ENCODE measurements at regions not wholly inside any gene's neighbourhood (a gene's known extent, or its start where the extent isn't known, plus 50 kb on each side); places are given as distances from the start of the nearest gene placed in this dataset.
"Not testable (repeated sequence)": the region's sequence is repeated elsewhere in the genome, so short reads cannot be mapped to it uniquely, and the experiment has no call there.

DNA sequence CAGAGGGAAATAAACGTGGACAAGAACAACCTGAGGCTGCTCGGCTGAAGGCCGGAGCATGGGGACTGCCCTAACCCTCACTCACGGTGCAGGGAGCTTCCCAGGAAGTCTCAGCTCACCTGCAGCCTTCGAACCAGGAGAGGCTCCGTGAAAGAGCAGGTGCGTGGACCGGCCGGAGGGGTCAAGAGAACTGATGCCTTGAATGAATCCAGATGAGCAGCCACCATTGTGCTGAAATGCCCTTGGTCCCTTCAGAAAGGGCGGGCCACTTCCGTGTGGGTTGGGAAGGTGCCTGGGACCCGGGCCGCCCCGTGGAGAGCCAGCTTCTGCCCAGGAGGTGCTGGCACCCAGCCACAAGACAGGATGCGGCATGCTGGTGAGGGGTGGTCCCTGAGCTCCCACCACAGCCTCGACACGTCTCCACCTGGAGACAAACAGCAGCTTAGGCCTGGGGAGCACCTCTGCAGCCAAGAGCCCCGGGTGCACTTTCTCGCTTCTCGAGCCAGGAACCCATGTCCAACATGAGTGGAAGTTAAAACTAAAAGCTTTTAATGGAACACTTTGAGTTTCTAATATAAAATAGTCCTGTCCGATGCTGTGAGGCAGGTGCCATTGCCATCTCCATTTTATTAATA, 83.5 kb downstream of the TTLL2 start:
- DNase-seq (ENCODE audit: low read depth) = no peak

DNA sequence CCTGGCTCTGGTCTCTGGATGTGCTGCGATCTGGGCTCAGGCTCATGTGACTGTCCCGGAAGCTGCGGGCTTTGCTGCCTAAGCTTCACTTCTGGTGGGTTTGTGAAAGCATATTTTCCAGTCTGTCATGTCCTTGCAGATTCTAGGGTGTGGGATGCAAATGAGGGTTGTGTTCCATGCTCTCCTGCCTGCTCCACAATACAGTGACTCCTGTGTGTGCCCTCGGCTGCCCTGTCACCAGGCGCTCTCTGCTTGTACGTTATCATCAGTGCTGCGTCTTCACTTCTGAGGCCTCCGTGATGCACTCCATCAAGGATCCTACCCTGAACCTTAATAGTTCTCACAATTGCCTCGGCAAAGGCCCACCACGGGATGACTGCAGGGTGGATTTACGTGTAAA, 84.2 kb downstream of the TTLL2 start:
- DNase-seq (ENCODE audit: low read depth) = no peak

DNA sequence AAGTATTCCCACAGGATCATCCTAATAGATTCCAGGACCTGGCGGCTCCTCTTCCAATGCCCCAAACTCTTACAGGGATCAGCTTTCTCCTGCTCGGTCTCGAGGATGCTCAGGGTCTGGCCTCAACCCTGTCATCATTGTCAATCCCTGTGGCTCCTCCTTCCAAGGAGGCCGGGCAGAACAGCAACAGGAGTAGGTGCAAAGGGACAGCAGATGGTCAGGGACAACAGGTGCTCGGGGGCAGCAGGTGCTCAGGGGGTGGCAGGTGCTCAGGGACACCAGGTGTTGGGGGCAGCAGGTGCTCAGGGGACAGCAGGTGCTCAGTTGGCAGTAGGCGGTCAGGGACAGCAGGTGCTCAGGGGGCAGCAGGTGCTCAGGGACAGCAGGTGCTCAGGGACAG, 84.8 kb downstream of the TTLL2 start:
- DNase-seq (ENCODE audit: low read depth) = no peak

DNA sequence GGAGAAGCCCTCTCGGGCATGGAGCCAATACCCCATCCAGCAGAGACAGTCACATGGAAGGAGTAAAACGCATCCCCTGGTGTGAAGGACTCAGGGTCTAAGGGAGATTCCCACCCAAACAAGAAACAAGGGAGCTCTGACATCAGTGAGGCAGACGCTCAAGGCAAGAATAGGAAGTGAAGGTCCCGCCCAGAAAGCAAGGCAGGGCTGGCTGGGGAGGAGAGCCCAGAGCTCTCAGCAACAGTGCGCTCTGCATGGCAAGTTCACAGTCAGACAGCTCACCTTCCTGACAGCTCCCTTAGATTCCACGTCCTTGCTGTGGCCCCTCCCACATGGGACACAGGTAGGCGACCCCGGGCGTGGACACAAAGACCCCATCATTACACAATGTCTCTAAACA, 85.6 kb downstream of the TTLL2 start:
- DNase-seq (ENCODE audit: low read depth) = no peak

DNA sequence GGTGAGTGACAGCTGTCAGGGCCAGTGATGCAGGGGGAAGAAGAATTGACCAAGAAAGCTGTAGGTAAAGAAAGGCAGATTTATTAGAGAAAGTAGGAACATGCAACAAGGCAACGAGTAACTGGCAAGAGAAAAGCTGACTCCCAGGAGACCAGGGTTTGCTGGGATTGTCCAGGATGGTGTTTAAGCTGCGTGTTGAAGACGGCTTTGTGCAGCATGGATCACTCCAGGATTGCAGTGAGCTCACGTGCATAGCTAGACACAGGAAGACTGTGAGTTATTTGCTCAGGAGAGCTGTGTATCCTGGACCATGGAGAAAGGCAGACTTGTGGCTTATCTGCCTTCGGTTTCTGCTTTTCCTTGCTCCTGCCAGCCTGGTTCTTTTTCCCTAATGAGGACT, 87.6 kb downstream of the TTLL2 start:
- DNase-seq (ENCODE audit: low read depth) = no peak

DNA sequence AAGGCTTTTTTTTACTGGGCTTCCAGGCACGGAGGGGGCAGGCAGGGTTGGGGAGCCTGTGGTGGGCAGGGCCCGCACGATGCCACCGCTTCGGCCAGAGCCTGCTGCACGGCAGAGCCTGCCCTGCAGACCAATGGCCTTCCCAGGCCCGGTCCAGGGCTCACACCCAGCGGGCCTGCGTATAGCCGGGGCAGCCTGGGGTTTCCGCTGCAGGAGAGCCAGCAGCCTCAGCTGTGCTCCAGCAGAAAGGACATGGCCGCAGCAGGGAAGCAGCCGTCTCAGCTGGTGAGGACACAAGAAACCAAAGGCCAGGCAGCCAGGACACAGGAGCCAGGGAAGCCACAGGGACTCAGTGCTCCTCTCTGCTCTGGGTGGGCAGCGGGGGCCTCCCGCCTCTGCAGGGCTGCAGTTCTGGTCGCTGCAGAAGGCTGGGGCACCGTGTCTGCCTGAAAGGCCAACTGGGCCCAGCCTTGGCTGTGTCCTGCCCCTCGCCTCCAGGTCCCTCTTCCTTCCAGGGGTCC, 90.6 kb downstream of the TTLL2 start:
- no peak for DNase-seq (ENCODE audit: low read depth)

DNA sequence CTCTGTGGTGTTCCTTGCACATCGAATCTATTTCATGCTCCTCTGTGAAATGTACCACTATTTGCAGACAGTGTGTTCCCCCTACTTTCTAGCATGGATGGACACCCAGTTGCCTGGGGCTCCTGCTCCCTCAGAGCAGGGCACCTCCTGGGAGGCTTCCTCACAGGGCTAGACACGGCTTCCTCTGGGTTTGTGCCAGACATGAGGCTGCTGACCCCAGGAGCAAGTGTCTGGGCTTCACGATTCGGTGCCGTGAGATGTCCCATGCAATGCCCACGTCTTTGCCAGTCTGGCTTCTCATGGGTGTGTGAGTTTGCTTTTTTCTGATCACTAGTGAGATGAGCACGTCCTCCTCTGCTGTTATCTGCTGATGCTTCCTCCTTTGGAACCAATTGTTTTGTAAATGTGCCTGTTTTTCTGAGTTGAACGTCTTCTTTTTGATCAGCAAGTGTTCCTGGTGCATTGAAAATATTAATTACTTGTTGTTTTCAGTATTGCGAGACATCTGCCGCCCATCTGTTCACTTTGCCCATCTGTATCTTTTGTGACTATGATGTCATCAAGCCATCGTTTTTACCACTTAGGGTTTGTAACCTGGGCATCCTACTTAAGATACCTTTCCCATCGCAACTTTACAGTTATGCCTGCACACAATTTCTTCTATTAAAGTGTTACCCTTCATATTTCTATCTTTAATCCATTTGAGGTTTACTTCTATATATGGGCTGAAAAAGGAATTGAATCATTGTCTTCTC, 92.0 kb downstream of the TTLL2 start:
- no peak for DNase-seq (ENCODE audit: low read depth)

DNA sequence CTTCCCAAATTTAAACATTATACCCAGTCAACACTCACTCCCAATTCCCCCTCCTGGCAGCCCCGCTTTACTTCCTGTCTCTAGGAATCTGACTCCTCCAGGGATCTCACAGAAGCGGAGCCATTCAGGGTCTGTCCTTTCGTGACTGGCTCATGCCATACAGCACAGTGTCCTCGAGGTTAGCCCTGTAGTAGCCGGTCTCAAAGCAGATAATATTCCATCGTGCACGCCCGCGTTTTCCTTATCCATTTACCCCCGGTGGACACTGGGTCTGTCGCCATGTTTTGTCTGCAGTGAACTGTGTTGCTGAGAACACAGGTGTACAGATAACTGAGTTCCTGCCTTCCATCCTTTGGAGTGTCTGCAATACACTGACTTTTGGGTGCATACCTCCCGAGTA, 95.3 kb downstream of the TTLL2 start:
- DNase-seq (ENCODE audit: low read depth) = no peak

DNA sequence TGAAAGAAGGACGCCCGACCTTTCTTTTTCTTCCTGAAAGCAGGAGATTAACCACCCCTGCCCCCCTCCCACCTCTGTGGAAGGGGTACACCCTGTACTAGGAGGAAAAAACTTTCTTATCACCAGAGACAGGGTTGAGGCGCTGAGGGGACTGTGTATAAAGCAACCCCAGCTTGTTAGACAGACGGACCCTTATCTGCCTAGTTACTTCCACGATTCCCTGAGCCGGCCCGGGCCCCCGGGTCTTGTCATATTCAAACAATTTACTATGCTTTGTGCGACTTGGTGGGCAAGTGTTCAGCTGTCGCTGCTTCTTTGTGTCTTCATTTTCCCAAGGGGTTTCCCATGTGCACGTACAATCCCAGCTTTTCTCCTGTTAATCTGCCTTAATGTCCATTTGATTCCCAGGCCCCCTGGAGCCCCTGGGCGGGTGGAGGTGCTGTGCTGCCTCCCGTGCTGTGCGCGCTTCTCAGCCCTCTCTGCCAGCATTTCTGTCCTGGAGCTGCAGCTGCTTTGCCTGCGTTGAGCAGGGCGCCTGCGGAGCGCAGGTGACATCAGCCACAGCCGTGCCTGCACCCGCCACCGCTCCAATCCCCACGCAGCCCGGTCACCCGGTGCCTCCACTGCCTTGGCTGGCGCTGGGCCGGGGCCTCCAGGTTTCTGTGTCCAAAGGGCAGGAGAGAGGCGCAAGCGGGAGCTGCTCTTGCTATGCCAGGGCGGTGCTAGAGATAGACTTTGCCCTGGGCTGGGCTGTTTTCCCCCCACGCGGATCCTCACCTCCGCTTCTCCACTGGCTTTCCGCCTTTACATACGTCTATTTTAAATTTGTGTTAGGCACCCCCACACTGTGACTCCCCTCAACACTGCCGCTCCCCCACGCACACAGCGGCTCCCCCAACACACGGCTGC, 96.2 kb downstream of the TTLL2 start:
- DNase-seq (ENCODE audit: low read depth) = no peak

DNA sequence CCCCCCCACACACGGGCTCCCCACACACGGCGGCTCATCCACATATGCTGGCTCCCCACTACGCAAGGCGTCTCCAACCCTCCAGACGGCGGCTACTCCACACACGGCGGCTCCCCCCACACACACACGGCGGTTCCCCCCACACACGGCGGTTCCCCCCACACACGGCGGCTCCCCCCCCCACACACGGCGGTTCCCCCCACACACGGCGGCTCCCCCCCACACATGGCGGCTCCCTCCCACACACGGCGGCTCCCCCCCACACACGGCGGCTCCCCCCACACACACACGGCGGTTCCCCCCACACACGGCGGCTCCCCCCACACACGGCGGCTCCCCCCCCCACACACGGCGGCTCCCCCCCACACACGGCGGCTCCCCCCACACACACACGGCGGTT, 97.1 kb downstream of the TTLL2 start:
- not testable (repeated sequence) for DNase-seq (ENCODE audit: low read depth)

DNA sequence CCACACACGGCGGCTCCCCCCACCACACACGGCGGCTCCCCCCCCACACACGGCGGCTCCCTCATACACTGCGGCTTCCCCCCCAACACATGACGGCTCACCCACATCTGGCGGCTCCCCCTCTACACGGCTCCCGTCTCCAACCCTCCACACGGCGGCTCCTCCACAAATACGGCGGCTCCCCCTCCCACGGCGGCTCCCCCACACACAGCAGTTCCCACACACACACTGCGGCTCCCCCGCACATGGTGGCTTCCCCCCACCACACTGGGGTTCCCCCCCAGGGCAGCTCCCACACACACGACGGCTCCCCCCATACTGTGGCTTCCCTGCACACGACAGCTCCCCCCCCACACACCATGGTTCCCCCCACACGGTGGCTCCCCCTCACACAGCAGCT, 98.0 kb downstream of the TTLL2 start:
- no peak for DNase-seq (ENCODE audit: low read depth)

DNA sequence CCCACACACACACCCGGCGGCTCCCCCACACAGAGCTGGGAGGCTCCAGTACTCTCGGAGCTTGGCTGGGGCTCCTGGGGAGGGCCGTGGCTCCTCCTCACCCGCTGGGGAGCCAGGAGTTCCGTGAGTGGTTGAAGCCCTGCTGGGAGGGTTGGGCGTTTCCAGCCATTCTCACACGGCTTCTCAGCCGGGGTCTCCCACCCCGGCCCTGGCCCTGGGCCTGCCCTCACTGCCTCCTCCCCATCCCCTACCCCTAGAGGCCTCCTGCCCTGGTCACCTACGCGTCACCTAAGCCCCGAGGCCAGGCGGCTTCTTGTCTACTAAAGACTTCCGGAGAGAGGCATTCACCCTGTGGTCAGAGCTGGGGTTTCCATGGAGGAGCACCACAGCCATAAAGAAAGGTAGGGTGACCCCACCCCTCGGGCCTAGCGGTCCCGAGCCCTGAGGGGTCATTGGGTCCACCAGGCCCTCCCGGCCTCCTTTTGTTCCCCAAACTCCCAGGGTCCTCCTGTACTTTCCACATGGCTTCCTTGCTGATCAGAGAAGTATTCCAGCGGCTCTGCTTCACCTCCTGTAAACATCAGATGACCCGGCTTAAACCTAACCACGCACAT, 99.3 kb downstream of the TTLL2 start:
- DNase-seq (ENCODE audit: low read depth) = no peak

DNA sequence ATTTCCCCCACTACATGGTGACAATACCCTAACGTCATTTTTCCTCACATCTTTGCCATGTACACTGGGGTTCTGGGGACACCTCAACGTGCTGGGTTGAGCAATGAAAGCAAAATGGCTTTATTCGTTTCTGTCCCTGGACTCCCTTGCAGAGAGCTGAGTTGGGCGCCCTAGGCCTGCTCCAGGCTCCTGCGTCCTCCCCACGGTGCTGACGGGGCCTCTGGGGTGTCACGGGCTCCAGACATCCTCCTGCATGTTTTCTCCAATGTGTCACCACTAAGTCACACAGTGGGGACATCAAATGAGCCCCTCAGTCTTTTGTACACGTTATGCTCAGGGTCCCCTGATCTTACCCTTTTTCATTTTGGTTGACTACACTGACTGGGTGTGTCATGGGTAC, 99.8 kb downstream of the TTLL2 start:
- no peak for DNase-seq (ENCODE audit: low read depth)

DNA sequence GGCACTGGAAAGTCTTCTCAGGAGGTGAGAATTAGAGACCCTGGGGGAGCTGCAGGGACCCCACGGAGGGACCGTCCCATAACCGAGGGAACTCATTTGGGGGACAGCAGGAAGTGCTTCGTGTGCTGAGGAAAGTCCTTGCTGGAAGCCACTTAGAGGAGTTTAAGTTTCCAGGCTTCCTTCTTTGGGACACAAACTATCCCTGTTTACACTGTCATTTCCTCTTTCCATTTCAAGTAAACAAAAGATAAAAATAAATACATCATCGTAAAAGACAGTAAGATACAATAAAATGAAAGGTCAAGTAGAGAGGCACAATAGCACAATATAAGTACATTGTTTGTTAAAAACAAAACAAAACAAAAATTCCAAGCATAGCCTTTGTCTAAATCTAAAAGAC, 101.2 kb downstream of the TTLL2 start:
- no peak for DNase-seq (ENCODE audit: low read depth)

DNA sequence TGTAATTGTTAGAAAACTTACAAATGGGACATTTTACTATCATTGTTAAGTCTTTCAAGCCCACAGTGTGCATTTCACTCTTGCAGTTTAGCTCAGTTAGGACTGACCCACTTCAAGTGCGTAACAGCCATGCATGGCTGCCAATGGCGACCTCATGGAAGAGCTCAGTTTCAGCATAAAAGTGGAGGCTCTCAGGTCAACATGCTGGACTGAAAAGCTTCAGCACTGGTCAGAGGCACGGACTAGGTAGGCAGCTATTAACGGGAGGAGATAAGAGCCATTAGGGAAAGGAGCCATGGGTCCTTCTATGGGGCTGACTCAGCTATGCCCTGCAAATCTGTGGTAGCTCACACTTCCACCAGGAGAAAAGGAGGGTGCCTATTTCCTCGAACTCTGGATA, 101.8 kb downstream of the TTLL2 start:
- DNase-seq (ENCODE audit: low read depth) = peak; percentile 19

DNA sequence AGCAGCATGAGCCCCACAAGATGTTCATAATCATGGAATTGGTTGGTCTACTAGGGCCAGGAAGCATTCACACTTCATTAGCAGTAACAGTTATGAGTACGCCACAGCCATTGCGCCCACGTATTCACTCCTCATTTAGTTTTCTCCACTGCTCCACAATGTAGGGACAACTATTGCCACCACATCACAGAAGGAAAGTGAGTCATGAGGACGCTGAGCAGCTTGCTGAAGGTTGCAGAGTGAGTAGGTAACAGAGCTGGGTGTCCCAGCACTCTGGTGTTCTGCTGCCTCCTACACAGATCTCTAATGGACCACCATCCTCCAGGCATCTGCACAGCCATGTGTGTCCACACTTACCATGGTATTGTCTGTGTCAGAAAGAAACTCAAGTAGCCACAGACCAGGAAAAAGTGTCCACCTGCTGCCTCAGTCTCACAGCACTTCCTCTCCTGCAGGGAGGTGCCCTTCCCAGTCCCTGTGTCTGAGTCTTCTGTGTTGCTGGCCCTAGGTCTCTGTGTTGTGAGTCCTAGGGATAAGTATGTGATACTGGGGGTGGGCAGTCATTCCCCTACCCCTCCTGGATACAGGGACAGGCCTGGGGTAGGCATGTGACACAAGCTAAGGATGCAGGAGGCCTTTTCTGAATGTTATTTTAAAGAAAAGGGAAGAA, 103.9 kb downstream of the TTLL2 start:
- no peak for DNase-seq (ENCODE audit: low read depth)

DNA sequence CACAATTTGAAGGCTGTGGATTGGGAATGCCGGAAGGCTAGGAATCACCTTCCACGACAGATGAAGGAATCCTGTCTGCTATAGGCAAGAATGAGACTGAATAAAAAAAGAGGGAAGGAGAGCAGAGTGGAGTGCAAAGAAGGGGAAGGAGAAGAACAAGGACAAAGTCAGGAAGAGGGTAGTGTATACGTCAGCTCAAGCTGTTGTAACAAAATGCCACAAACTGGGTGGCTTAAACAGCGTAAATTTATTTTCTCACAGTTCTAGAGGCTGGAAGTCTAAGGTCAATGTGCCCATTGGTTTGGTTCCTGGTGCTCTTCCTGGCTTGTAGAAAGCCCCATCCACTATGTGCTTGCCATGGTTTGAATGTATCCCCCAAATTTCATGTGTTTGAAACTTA, 104.5 kb downstream of the TTLL2 start:
- DNase-seq (ENCODE audit: low read depth) = no peak

DNA sequence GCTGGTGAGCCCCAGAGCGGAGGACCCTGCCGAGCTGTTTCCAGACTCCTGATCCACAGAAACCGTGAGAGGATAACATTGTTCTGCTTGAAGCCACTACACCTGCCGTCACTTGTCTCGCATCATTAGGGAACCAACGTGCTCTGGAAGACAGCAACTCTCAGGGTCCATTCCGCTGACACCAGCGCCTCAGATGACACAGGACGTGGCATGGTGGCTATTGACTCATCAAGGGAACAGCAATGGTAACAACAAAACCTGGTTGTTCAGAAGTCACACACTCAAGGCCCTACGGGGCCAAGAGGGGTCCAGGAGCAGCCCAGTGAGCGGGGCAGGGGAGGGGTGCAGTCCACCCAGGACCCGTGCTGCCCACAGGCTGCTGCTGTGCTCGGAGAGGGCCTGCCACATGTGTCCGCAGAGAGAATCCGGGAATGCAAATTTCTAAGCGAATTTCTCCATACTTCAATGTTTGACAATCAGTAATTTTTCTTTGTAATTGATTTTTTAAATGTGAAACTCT, 110.4 kb downstream of the TTLL2 start:
- DNase-seq (ENCODE audit: low read depth) = no peak

DNA sequence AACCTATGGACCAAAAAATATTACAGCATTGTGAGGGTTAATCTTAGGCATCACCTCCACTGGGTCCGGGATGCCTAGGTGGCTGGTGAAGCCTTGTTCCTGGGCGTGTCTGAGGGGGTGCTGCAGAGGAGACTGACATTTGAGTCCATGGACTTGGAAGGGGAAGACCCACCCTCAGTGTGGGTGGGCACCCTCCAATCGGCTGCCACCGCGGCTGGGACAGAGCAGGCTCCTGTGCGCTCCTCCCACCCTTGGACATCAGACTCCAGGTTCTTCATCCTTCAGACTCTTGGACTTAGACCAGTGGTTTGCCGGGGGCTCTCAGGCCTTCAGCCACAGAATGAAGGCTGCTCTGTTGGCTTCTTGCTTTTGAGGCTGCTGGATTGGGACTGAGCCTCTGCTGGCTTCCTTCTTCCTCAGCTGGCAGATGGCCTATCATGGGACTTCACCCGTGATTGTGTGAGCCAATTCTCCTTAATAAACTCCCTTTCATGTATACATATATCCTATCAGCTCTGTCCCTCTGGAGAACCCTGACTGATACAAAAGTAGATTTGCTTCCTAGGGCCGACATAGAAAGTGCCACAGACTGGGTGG, 113.1 kb downstream of the TTLL2 start:
- no peak for DNase-seq (ENCODE audit: low read depth)

DNA sequence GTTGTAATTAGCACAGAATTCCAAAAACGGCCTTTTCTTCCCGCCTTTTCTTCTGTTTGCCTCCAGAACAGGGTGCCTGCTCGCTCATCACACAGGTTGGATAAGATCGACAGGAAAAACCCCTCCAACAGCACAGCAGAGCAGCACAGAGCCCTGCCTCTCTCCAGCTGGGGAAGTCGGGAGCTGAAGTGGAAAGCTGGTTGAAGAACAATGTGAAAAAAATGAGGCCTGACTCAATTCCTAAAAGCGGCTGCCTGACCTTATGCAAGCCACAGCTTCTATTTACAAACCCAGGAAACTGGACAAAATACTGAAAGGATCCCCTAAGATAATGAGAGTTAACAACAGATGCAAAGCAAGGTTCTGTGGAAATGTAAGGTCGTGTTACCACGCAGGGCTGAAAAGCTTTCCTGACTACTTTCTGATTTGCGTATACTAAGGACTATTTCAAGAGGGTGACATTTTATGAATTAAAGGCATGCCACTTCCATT, 116.9 kb downstream of the TTLL2 start:
- no peak for DNase-seq (ENCODE audit: low read depth)

DNA sequence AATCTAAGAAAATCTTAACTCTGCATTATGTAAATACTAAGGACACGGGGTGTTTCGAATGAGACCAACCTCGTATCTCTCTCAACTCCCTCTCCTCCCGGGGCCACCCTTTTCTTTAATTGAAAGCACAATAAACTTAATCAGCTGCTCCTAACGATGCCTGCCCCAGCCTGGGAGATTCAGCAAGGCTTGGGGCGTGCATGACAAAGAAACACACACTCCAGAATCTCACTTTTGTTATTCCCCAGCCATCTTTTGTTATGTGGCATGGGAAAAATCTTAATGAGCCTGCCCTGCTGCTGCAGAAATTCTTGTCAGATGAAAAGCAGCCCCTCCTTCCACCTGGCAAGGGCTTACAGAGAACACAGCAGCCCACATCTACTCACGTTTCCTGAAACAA, 117.4 kb downstream of the TTLL2 start:
- DNase-seq (ENCODE audit: low read depth) = no peak
